HS-27A (cell line): ENCODE measurements at regions not wholly inside any gene's neighbourhood (a gene's known extent, or its start where the extent isn't known, plus 50 kb on each side); places are given as distances from the start of the nearest gene placed in this dataset.

Source experiments
- DNase-seq: peaks from one replicate; pipeline ENCODE4 v3.0.0-alpha.2; 2012; ENCODE audit warnings: low read depth, missing footprints

GRCh38 chr2:173419506-173419905 lies 64.8 kb downstream of the CDCA7 start:
- no peak for DNase-seq

GRCh38 chr2:173424886-173425285 lies 70.2 kb downstream of the CDCA7 start:
- no peak for DNase-seq

DNA sequence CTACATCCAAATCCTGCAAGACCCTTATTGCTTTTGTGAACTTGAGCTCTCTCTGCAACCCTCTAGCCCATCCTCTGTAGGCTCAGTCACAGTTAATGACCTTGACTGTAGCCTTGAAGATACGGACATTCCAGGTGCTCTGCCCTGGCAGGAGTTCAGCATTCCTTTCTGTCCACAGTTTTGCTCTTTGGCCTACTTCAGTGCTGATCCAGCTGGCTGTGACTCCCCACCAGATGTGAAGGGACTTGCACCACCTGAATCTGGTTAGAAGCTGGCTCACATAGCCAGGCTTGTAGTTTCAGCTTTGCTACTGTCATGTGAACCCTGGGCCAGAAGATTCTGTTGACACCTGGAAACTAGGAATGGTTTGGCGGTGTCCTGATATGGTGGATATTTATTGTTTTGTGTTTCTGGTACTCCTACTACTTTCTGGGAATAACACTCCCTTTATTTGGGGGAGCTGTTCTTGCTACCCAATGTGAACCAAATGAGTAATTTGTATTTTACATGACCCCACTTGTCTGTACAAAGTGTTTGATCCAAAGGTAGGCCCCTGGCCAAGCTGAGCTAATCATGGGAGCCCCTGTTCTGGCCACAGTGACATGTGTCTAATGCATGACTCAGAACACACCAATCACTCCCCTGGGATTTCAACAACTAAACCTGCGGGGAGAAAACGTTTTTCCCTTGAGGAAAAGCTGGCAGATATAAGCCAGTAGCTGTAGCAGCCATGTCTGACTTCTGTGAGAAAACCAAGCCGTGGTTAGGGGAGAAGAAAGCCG lies 73.4 kb downstream of the CDCA7 start:
- no peak for DNase-seq

GRCh38 chr2:173431191-173431590 lies 76.5 kb downstream of the CDCA7 start:
- DNase-seq = no peak

DNA sequence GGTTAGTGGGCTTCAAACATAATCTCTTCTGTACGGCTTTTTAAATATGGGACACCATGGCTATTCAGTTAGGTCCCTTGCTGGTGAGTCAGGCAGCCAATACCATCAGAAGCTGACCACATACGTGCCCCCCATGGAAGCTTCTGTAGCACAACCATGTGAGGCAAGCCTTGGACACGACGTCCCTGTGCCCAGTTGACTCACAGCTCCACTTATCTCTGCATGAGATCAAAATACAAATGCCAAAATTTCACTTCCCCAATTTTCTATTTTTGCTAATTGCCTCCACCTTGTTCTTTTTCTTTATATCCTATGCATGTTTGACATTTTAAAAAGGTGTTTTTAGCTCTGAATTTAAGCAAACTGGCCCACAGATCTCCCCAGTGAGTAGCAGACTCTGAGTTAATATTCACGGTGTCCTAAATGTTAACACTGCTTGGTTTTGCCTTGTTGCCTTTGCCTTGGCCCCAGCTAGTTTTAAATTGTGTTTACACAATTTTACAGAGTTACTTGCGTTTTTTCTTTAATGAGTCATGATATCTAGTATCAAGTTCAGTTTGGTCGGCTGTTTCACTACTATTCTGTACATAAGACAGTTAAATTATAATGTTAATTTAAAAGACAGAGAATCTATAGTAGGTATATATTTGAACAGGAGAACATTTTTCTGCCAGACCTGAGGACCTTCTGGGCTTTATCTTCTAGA lies 77.5 kb downstream of the CDCA7 start:
- no peak for DNase-seq

GRCh38 chr2:173434762-173435569 lies 80.3 kb downstream of the CDCA7 start:
- no peak for DNase-seq

DNA sequence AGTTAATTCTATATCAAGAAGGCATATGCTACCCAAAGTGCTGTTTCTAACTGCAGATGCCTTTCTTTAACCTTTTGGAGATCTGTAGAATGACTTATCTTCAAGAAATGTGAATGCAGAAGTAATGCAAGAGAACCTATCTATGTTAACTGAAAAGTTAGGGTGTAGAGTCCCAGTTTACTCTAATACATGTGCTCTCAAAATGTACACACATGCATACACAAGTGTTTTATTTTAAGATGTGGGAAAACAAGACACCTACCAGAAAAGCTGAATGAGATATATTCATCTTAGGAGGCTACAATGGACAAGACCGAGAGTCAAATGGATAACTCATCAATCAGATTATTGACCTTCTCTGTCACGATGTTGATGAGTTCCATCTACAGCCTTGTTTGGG lies 80.9 kb downstream of the CDCA7 start:
- no peak for DNase-seq

GRCh38 chr2:173436088-173436487 lies 81.4 kb downstream of the CDCA7 start:
- no peak for DNase-seq

DNA sequence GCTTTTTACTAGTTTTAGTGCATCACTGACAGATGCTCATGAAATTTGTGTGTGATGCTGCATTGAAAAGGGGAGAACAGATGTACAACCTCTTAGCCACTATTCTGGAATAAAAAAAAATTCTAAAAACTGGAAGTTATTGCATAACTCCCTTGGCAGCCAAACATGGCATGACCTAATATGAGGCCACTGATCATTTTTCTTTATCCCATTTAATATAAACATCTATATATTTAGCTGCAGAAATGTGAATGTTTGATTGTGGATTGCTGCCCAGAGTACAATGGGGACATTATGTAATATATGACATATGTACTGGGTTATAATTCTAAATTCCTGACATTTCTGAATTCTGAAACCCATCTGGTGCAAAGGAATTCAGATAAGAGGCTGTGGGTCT lies 86.5 kb downstream of the CDCA7 start:
- DNase-seq = no peak

- no peak for DNase-seq
Observed at GRCh38 chr2:173442542-173442941, 87.9 kb downstream of the CDCA7 start.

- no peak for DNase-seq
Observed at GRCh38 chr2:173446722-173447121, 92.0 kb downstream of the CDCA7 start.

DNA sequence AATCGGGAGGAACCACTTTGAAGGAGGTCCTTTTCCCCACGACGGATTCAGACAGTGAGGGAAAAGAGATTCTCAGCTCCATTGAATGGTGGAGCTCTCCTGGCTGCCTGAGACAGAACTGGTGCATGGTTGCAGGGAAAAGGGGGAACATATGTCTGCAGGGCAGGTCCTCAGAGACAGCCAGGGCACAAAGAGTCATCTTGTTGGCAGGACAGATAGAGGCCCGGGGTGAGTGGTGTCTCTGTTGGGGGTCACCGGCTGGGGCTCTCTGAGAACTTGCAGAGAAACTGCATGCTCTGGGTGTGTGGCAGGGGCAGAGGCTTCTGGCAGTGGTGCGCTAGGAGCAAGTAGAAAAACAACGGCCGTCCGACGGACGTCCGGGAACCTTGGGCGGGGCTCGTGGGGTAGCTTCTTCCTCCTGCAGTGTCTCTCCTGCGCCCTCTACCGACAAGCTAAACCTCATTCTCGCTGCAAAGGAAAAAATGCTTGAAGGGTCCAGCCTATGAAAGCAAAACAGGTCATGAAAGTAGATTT lies 94.3 kb downstream of the CDCA7 start:
- DNase-seq = peak; percentile 42

DNA sequence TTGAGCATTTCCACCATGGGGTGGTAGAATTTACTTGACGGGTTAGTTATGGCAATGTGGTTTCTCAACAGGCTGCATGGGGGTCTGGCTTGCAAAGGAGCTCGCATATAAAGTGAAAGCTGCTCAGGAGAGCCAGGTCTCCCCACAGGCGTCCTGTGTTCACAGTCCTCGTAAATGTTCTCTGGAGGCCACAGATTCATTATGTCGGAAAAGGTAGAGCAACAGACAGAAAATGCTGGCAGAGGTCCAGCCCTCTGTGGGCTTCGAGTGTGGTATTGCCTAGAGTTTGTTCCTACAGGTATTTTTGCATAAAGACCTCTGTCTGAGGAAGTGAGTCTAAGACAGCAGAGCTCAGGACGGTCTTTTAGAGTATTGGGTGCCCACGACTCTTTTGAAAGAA lies 96.4 kb downstream of the CDCA7 start:
- DNase-seq = no peak

GRCh38 chr2:173451941-173452340 lies 97.3 kb downstream of the CDCA7 start:
- no peak for DNase-seq

DNA sequence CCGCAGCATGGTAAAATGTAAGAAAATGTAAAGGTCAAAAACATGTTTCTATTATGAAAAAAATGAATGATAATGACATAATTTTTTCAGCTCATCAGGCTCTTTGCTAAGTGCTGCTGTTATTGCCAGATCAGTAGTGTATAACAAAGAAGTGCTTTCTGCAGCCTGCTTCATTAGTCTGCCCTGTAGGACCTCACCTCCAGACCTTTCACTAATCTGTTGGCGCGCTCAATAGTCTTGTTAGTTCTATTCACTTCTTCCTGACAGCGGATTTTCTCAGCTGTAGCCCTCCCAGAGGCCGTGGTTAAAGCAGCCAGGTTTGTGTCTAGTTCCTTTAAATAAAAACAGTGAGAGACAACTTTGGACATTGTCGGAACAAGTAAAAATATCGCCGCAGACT lies 97.7 kb downstream of the CDCA7 start:
- DNase-seq = no peak

DNA sequence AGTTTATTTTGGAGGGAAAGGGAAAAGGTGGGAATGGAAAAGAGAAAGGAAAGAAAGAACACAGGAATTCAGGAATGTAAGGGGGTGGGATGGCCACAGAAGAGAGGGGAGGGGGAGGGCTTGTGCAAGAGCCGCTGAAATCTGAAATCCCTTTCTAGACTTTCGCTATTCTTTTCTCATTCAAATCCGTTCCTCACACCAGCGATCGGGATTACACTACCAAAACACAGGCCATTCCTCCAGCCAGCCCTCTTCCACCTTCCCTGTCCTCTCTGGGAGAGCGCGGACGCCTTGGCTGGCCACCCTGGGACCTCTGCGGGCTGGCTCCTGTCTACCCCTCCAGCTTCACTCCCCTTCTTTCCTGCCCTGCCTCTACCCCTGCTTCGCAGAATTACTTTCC lies 102.3 kb downstream of the CDCA7 start:
- no peak for DNase-seq

DNA sequence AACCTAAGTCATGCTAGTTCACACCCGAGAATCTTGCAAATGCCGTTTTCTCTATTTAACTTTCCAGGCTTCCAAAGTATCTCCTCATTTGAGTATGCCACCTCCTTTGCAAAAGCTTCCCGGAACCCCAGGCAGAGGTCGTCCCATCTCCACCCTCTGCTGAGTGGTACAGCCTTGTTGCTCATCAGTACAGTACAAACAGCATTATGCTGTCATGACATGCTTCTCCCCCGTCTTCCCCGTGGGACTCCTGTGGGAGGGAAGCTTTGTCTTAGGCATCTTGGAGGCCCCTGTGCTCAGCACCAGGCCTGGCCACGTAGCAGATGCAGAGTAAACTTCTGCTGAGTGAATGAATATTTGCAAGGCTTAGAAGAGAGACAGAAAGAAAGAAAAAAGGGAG lies 102.7 kb downstream of the CDCA7 start:
- DNase-seq = no peak

GRCh38 chr2:173458991-173459780 lies 104.5 kb downstream of the CDCA7 start:
- no peak for DNase-seq

DNA sequence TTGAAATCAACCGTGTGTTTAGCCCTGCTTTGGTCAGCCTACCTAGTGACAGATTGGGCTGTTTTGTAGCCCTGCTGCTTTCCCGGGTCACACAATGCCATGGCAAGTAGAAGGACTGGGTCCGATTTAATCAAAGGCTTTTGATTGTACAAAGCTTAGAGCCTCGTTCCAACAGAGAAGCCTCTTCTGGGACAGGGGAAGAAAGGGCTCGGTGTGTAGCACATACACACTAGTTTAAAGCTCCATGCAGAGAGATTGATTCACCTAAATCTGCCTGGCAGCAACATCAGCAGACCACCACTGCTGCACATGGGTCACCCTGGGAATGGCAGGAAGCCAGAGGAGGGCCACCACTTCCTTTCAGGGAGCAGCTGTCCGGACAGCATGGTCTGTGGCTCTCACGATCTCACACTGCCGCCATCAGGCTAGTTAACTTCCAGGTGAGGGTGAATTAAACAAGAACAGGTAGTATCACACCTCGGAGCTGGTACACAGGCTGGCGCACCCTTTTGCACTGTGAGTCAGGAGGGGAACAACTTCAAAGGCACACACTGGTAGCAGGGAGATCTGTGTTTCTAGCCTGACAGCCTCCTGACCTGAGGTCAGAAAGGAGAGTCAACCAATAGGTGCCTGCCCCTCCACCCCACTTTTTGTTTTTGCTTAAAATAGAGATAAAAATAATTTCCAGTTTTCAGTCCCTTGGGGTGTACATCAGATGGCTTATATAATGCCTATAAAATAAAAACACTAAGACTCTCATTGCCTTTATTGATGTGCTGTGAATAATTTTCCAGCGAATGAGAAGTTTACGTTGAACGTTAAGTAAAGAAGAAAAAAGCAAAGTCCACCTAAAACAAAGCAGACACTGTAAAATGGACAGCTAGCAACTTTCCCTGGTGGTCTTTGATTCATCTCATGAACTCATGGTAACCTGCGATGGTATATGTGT lies 108.5 kb downstream of the CDCA7 start:
- no peak for DNase-seq

- no peak for DNase-seq
Observed at GRCh38 chr2:173463846-173464245, 109.2 kb downstream of the CDCA7 start.

- no peak for DNase-seq
Observed at GRCh38 chr2:173467751-173468150, 113.1 kb downstream of the CDCA7 start.
